Adrenal gland (tissue), 5 donors: ENCODE measurements at regions not wholly inside any gene's neighbourhood (a gene's known extent, or its start where the extent isn't known, plus 50 kb on each side); places are given as distances from the start of the nearest gene placed in this dataset.

ENCODE experiments used
- CTCF ChIP-seq, 6 experiments: fragments of 450-650 bp in 4 of 6; fragments of 200-600 bp in 2 of 6; sonication (generic) in 1 of 6; IDR thresholded peaks; 1 replicate in 5 of 6; 2 replicates in 1 of 6; pipeline versions ENCODE4 v1.5.1 to v1.8.0; 2016 to 2021; ENCODE audit warnings: antibody characterized with exemption in 6 of 6, mild to moderate bottlenecking in 2 of 6, moderate library complexity in 1 of 6
- POLR2A ChIP-seq, 2 donors: fragments of 450-650 bp; IDR thresholded peaks; one replicate each; pipeline ENCODE4 v1.6.1; 2017; ENCODE audit warnings: antibody characterized with exemption in 2 of 2, mild to moderate bottlenecking in 2 of 2, moderate library complexity in 1 of 2
- donor health status: DM: no; HTN: no; CAD: no.

- no peak for TF ChIP-seq CTCF (IDR thresholded peaks at IDR 0.05)
- no peak for TF ChIP-seq POLR2A (IDR thresholded peaks at IDR 0.05)
Measured at GRCh38 chr14:42293180-42293579, 686.5 kb downstream of the LRFN5 start.
